Osteoblast (primary cell): ENCODE measurements at regions not wholly inside any gene's neighbourhood (a gene's known extent, or its start where the extent isn't known, plus 50 kb on each side); places are given as distances from the start of the nearest gene placed in this dataset.

Source experiments
- DNase-seq: peaks from one replicate; pipeline ENCODE4 v3.0.0; 2011; ENCODE audit warnings: low spot score, mixed read lengths; ENCODE audit not compliant: insufficient read length; ENCODE audit errors: missing footprints
- H2AFZ ChIP-seq: 2 replicates; pipeline ENCODE4 v1.6.0; 2011; ENCODE audit warnings: mild to moderate bottlenecking, low read length
- H3K27ac ChIP-seq: 2 replicates; pipeline ENCODE4 v1.5.1; 2011; ENCODE audit warnings: mild to moderate bottlenecking, low read depth, low read length, moderate library complexity
- H3K27me3 ChIP-seq: 2 replicates; pipeline ENCODE4 v1.6.0; 2012; ENCODE audit warnings: mild to moderate bottlenecking, control low read depth, inconsistent platforms, low read length, moderate library complexity; ENCODE audit not compliant: insufficient read depth
- H3K36me3 ChIP-seq: 2 replicates; pipeline ENCODE4 v1.5.1; 2011; ENCODE audit warnings: mild to moderate bottlenecking, low read length, control low read depth, moderate library complexity; ENCODE audit not compliant: insufficient read depth
- H3K4me1 ChIP-seq: 2 replicates; pipeline ENCODE4 v1.5.1; 2011; ENCODE audit warnings: mild to moderate bottlenecking, low read length, control low read depth, moderate library complexity; ENCODE audit not compliant: insufficient read depth
- H3K4me2 ChIP-seq: 2 replicates; pipeline ENCODE4 v1.6.0; 2011; ENCODE audit warnings: mild to moderate bottlenecking, low read length; ENCODE audit not compliant: insufficient read depth
- H3K4me3 ChIP-seq: fragments of 200-600 bp; sonication (generic); 3 replicates; pipeline ENCODE4 v1.5.1; 2012; ENCODE audit warnings: mild to moderate bottlenecking, low read length, inconsistent platforms; ENCODE audit not compliant: insufficient read depth
- H3K79me2 ChIP-seq: 2 replicates; pipeline ENCODE4 v1.6.0; 2012; ENCODE audit warnings: mild to moderate bottlenecking, low read length, control low read depth, inconsistent platforms; ENCODE audit not compliant: insufficient read depth
- H3K9me3 ChIP-seq: 2 replicates; pipeline ENCODE4 v1.5.1; 2011; ENCODE audit warnings: low read depth, low read length, control low read depth
- H4K20me1 ChIP-seq: 2 replicates; pipeline ENCODE4 v1.6.0; 2012; ENCODE audit warnings: mild to moderate bottlenecking, low read length, control low read depth; ENCODE audit not compliant: insufficient read depth
- CTCF ChIP-seq: IDR thresholded peaks from 2 replicates; pipeline ENCODE4 v1.5.1; 2011; ENCODE audit warnings: mild to moderate bottlenecking, low read depth, low read length, moderate library complexity; ENCODE audit errors: extremely low read depth

- DNase-seq, result no peak
- H3K79me2 ChIP-seq, result no peaks in the 10 kb centered on the region
- no peak for TF ChIP-seq CTCF
Measured at GRCh38 chr1:29394521-29395225, 158.4 kb downstream of the PTPRU start.

DNA sequence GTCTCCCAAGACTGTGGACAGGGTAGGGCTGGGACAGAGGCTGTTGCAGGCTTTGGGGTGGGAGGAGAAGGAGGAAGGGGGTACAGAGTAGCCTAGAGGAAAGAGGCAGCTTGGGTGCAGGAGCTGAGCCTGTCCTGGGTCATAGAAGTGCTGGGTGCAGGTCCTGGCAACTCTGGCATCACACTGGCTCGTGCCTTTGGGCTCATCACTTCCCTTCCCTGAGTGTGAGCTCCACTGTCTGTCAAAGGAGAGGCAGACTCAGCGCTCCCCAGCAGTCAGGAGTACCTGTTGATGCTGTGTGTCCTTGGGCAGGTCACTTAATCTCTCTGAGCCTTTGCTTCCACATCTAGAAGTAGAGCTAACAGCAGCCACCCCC lies 157.1 kb downstream of the PTPRU start:
- Histone ChIP-seq H4K20me1 (no peaks in the 10 kb centered on the region), H3K27ac (no peak overlapping the region), H3K36me3 (no peaks in the 10 kb centered on the region), H3K4me1 (peaks cover 3% of the 10 kb centered on the region), H3K4me2 (no peak overlapping the region), H3K79me2 (no peaks in the 10 kb centered on the region), H3K27me3 (no peaks in the 10 kb centered on the region), H3K4me3 (no peak overlapping the region), H3K9me3 (no peaks in the 10 kb centered on the region), H2AFZ (no peak overlapping the region)
- no peak for DNase-seq
- TF ChIP-seq CTCF, result no peak

More at GRCh38 chr1:29394521-29395225, 158.4 kb downstream of the PTPRU start:
- Histone ChIP-seq H3K4me1 (peaks cover 5% of the 10 kb centered on the region), H3K27me3 (no peaks in the 10 kb centered on the region), H3K9me3 (no peaks in the 10 kb centered on the region), H3K4me3 (no peak overlapping the region), H2AFZ (no peak overlapping the region), H3K27ac (no peak overlapping the region), H3K36me3 (no peaks in the 10 kb centered on the region), H3K4me2 (no peak overlapping the region), H4K20me1 (no peaks in the 10 kb centered on the region)

DNA sequence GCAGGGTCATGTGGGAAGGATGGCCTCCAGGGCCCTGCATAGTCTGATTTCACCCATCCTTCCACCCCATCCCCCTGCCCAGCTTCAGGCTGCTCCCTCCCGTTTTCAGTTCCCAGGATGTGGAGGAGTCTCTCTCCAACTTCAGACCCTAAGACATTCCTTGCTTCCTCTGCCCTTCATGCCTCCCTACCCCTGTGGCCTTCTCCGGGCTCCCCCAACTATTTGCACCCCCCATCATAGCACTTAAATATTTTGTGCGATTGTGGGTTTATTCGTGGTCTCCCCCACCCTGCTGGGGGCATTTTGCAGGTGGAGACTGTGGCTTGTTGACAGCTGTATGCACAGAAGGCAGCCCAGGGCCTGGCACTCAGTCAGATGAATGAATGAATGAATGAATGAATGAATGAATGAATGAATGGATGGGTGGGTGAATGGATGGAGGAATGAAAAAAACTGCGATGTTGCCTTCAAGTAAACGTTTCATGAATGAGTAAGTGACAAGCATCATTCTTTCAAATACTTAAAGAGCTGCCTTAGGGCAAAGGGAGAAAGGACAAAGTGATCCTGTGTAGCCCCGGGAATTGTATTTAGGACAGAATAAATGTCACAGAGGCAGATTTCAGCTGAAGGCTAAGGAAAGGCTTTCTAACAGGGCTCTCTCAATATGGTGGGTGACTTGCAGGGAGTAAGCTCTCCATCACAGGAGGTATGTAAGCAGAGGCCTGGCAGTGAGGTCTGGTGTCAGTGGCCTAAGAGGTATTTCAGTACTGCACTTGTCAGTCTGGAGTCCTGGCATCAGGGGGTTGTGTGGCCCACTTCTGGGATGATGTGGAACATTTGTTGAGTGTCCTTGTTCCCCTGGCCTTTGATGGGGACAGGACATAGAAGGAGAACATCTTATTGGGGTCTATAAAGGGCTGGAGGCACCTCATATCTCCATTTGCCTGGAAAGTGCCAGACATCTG lies 156.4 kb downstream of the PTPRU start:
- H2AFZ ChIP-seq, result no peak overlapping the region
- H3K4me1 ChIP-seq, result no peaks in the 10 kb centered on the region
- no peaks in the 10 kb centered on the region for H3K9me3 ChIP-seq
- H3K4me2 ChIP-seq, result no peak overlapping the region
- no peaks in the 10 kb centered on the region for H3K36me3 ChIP-seq
- H4K20me1 ChIP-seq, result no peaks in the 10 kb centered on the region
- H3K27me3 ChIP-seq, result no peaks in the 10 kb centered on the region
- no peaks in the 10 kb centered on the region for H3K79me2 ChIP-seq
- DNase-seq, result no peak
- no peak overlapping the region for H3K27ac ChIP-seq
- TF ChIP-seq CTCF, result no peak
- no peak overlapping the region for H3K4me3 ChIP-seq

- no peak for DNase-seq
- Histone ChIP-seq H2AFZ (no peak overlapping the region), H3K27me3 (no peaks in the 10 kb centered on the region), H3K79me2 (no peaks in the 10 kb centered on the region), H3K27ac (no peak overlapping the region), H3K4me3 (no peak overlapping the region), H3K9me3 (no peaks in the 10 kb centered on the region), H3K4me1 (no peaks in the 10 kb centered on the region), H3K36me3 (no peaks in the 10 kb centered on the region), H3K4me2 (no peak overlapping the region), H4K20me1 (no peaks in the 10 kb centered on the region)
- TF ChIP-seq CTCF, result no peak
Measured at GRCh38 chr1:29392036-29392435, 155.7 kb downstream of the PTPRU start.
